WTC11 (cell line): ENCODE measurements at regions not wholly inside any gene's neighbourhood (a gene's known extent, or its start where the extent isn't known, plus 50 kb on each side); places are given as distances from the start of the nearest gene placed in this dataset.

Experiments used
- CTCF ChIP-seq: fragments of 200-600 bp; IDR thresholded peaks from 2 replicates; pipeline ENCODE4 v1.8.0; 2022; ENCODE audit warnings: antibody characterized with exemption
- ELF4 ChIP-seq: sonication (generic); formaldehyde crosslinking; IDR thresholded peaks from 2 replicates; pipeline ENCODE4 v1.8.1; 2022; ENCODE audit warnings: low read depth, mild to moderate bottlenecking, moderate library complexity, missing genetic modification reagents
- GRHL2 ChIP-seq: fragments of 250-450 bp; sonication (Bioruptor Pico); IDR thresholded peaks from 2 replicates; pipeline ENCODE4 v1.8.0; 2022; ENCODE audit warnings: mild to moderate bottlenecking, moderate library complexity; ENCODE audit not compliant: insufficient replicate concordance, severe bottlenecking

- TF ChIP-seq CTCF (no peak), GRHL2 (CRISPR knock-in tag) (no peak), ELF4 (CRISPR knock-in tag) (no peak)
Measured at GRCh38 chr22:48493733-48494132, 1333.9 kb downstream of the BRD1 start.
